HG02588 (cell line): ENCODE measurements at regions not wholly inside any gene's neighbourhood (a gene's known extent, or its start where the extent isn't known, plus 50 kb on each side); places are given as distances from the start of the nearest gene placed in this dataset.

Experiments
- ATAC-seq: cut with Tn5 transposase; IDR thresholded peaks from one replicate; pipeline ENCODE4 v1.9.1; 2021; ENCODE audit warnings: mild to moderate bottlenecking, moderate library complexity; ENCODE audit not compliant: unreplicated experiment

GRCh38 chr4:181437895-181438294 is 805.3 kb upstream of the TENM3 start:
- ATAC-seq: no peak

DNA sequence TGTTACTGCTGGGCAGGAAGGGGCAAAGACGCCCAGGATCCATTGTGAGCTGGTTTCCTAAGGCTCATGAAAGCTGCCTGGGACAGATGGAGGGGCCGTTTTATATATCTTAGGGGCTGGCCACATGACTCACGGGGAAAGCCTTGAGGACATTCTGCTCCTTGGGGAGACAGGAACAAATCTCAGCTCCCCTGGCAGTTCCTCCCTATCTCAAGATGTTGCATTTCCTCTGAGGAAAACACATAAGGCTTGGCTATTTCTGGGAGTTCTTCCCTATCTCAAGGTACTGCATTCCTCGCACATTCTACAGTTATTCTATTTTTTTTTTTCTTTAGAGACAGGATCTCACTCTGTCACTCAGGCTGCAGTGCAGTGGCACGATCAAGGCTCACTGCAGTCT is 804.6 kb upstream of the TENM3 start:
- no peak for ATAC-seq

- no peak for ATAC-seq
Measured at GRCh38 chr4:181443021-181443420, 800.2 kb upstream of the TENM3 start.

DNA sequence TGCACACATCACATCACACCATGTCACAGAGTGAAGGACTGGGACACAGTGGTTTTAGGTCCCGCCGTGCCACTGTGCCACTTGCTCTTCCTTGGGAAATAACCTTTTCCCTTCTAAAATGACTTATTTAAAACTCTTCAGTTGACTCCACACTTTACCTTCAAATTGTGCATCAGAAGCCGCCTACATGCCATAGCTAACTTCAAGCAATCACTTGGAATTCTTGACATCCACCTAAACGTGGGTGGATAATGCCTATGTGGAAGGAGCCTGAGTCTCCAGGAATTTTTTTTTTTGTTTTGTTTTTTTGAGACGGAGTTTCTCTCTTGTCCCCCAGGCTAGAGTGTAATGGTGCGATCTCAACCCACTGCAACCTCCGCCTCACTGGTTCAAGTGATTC is 777.4 kb upstream of the TENM3 start:
- ATAC-seq: no peak

GRCh38 chr4:181468451-181468850 is 774.8 kb upstream of the TENM3 start:
- ATAC-seq: no peak

- no peak for ATAC-seq
Measured at GRCh38 chr4:181470306-181470705, 772.9 kb upstream of the TENM3 start.

DNA sequence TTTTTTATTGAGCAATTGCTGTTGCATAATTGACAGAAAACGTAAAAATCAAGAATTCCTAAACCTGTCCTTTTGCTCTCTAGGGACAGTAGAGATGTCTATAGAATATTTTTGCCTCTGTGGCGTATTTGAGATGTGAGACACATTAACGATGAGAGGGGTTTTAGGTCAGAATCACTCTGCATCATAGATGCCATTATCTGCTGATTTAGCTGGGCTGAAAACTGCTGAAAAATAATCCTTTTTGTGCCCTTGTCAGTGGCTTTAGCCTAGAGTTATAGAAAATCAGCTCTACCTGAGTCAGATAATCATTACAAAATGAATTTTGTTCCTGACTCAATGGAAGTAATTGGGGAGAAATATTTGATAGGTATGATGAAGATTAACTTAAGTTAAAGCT is 767.8 kb upstream of the TENM3 start:
- ATAC-seq: no peak

GRCh38 chr4:181475781-181476507 is 767.3 kb upstream of the TENM3 start:
- no peak for ATAC-seq

DNA sequence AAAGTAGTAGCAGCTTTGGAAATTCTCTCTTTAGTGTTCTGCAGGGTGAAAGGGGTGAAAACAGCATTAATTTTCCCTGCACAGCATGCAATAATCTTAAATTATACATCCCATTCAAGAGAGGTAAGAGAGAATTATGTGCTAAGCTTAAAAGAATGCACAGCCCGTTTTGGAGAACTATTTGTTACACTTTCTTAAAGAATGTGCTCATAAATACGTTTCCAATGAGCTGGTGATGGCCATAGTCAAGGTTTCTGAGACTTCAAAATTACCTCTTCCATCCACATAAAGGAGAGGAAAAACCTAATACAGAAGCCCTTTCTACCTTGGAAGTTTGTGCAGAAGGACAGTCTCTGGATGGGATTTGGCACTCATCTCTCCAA is 766.7 kb upstream of the TENM3 start:
- no peak for ATAC-seq

GRCh38 chr4:181477591-181477990 is 765.6 kb upstream of the TENM3 start:
- ATAC-seq: no peak

GRCh38 chr4:181478656-181479055 is 764.5 kb upstream of the TENM3 start:
- ATAC-seq: no peak

- ATAC-seq: no peak
Measured at GRCh38 chr4:181479141-181479540, 764.1 kb upstream of the TENM3 start.

DNA sequence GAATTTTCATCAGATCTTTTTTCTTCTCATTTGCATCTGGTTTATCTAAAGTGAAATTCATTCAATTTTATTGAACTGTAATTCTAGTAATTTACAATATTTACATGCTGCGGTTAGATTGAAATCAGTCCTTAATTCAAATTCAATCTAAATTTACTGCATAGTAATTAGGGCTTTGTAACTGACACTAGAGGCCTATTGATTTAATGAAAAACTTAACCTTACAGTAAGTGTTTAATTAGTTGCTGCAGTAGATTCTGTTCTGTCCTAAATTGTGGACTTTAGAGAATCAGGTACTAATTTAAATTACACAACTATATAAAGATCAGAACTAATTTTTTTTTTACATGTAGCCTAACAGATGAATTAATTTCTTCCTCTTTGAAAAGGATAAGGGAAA is 758.8 kb upstream of the TENM3 start:
- ATAC-seq: no peak

DNA sequence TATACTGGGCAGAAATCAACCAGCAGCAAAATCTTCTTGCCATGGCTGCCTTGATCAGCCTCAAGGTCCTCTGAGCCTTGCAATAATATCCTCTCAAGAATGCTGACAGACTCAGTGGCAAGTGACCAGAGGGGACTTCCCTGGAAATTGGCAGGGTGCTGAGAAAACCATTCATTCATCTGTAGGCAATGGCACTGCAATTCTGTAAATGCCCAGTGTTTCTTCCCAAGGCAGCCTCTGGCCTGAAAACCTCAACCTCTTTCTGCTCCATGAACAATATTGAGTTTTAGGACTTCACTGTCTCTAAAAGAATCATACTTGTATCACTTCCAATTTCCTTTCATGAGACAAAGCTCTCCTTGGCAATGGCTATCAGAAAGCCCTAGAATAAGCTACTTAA is 754.3 kb upstream of the TENM3 start:
- no peak for ATAC-seq

DNA sequence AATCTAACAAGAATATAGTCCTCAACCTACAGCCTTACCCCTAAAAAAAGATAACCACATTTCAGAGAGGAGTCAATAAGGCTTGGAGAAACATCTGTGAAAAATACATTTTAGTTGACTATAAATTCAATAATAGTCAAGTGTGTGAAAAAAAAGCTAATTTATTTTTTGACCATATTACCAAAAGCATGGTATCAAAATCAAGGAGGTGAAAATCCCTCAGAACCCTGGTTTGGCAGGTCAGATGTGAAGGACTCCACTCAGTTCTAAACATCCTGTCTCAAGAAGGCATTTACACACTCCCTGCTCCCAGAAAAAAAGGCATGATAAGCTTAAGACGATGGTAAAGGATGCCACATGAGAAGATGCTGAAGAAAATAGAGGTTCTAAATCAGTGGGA is 745.1 kb upstream of the TENM3 start:
- no peak for ATAC-seq

DNA sequence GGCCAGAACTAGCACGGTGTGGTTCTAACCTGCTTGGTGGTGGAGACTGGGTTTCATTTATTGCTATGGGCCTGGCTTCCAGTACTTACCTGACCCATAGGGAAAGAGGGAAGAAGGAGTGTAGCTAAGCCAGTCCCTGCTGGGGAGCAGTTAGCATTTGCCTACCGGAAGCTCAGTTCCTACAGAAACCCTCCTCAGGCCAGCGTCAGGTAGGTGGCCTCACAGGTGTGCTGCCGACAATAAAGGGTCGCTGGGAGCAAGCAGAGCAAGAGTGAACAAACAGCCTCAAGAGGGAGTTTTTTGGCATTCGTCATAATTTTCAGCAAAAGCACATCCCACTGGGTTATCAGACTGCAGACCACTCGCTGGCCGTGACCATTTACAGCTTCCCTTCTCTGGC is 740.6 kb upstream of the TENM3 start:
- no peak for ATAC-seq

DNA sequence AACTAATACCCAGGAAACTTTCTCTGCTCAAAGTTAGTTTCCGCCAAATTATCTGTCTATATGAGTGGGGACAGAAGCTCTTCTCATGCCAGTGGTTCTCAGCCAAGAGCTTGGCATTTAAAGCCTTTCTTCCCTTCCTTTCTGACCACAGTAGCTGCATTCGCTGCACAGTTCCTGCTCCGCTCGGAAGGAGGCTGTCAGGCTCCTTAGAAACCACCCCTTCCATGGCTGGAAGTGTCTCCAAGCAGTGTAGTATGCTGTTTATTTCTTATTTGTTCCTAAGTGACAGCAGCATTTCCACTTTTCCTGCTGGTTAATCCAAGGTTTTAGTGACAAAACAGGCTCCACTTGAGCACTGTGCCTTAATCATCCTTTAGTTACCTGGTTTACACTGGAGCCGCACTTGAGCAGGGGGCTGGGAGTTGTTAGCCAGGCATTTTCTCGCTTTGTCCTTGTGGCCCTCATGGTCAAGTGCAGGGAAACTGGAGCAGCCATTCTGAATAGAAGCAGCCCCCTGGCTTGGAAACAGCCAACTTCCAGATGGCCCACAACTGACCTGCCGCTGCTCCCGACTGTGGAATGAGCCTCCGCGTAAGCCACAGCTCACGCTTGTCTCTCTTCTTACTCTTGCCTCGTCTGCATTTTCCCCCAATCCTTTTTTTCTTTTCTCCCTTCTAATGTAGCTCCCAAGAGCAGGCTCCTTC is 739.4 kb upstream of the TENM3 start:
- no peak for ATAC-seq

DNA sequence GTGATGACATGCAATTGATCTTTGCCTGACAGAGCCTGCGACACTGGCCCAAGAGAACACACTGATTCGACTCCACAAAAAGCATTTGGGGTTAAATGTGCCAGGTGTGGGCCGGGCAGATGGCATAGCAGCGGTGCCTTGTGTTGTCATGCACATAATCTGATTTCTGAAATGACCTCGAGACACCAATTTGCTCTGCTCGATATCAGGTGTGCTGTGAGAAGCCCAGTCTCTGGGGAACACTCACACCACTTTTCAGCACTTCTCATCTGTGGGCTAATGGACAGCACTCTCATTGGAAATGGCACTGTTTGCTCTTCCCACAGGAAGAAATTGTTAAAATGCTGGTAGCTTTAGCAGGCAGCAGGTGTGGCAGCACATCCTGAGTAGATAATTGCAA is 738.3 kb upstream of the TENM3 start:
- no peak for ATAC-seq

DNA sequence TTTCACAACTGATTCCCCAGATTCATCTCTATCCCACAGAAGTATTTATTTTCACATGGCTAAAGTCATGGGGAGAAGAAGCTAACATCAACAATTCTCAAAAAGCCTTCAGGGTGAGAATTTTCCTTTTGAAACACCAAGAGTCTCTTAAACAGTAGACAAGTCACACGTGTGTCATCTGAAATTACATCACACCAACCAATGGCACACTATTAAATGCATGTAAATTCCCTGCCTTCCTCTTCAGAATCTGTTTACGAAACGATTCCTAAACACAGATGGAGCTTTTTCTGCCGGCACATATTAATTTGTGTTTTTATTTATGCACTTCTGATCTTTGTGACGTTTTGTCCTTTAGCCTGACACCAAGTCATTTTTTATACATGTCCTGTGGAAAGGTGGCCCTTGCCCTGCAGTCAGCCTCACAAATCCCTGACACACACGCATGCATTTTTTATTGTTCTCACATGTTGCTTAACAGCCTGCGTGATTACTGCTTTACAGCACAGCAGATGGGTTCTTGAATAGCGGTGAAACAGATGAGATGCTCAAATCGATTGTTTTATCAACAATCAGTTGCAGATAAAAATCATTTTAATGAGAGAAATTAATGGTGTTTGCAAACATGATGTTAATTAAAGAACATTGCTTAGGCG is 735.9 kb upstream of the TENM3 start:
- ATAC-seq: no peak

DNA sequence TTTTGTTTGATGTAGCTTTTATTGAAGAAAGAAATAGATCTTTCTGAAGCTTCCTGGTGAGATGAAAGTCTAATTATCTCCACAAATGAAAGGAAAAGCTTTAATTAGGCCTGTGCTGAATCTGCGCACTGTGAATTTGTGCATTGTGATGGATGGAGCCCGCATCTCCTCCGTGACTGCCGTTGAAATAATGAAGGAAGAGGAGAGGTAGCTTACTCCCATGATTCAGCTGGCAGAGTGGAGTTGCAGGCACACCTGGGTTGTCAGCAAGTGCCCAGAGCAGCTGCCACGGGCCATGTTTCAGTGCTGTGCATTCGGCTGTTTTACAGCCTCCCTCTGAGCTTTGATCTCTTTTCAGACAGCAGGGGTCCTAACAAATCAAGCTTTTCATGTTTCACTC is 735.3 kb upstream of the TENM3 start:
- ATAC-seq: no peak

GRCh38 chr4:181508601-181509000 is 734.6 kb upstream of the TENM3 start:
- no peak for ATAC-seq

DNA sequence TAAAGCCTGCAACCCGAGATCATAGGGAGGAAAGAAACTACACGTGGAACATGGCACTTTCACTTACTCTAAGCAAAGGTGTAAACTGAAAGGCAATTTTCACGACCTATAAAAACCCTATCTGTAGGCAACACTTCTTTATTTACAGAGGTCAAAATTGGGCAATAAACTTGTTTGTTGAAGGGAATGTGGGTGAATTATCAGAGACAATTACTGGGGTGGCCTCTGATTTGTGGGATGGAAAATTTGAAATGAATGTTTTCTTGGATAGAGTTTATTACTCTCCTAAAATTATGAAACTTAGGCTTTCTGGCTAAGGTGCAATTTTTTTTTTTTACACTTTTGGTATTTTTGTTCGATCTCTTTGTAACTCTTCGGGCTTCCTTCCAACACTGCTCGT is 734.1 kb upstream of the TENM3 start:
- ATAC-seq: no peak
